ENCODE measurements at regions not wholly inside any gene's neighbourhood (a gene's known extent, or its start where the extent isn't known, plus 50 kb on each side); places are given as distances from the start of the nearest gene placed in this dataset.

DNA sequence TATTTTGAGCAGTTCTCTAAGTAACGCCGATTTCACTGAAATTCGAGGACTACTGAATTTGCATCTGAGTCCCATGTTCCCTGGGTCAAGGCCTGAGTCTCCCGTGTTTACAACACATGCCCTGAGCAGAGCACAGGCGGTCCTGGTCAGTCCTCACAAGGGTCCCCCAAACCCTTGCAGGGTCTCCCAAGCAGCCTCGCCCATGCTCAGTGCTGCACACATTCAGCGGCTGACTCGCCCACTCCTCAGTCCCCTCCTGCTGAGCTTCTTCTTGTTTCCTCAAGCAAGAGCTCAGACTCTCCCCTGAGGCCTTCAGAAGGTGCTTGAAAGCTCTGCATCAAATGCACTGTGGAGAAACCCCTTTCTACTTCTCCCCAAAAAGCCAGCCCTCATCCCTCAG, 114.6 kb downstream of the INHBB start:
- DNase-seq = no peak

DNA sequence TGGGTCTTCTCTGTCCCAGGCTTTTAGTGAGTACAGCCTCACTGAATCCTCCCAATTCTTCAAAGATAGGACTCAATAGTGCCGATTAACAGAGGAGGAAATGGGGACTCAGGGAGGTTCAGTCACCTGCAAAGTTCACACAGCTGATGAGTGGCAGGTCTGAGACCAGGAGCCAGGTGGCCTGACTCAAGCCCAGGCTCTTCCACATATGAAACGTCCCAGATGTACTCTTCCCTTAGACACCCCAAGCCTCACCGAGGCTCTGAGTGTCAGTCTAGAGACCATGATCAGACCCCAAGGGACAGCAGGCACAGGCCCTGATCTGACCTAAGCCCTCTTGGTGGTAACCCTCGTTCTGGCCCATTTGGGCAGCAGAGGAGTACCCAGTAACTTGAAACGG, 115.2 kb downstream of the INHBB start:
- DNase-seq = no peak

DNA sequence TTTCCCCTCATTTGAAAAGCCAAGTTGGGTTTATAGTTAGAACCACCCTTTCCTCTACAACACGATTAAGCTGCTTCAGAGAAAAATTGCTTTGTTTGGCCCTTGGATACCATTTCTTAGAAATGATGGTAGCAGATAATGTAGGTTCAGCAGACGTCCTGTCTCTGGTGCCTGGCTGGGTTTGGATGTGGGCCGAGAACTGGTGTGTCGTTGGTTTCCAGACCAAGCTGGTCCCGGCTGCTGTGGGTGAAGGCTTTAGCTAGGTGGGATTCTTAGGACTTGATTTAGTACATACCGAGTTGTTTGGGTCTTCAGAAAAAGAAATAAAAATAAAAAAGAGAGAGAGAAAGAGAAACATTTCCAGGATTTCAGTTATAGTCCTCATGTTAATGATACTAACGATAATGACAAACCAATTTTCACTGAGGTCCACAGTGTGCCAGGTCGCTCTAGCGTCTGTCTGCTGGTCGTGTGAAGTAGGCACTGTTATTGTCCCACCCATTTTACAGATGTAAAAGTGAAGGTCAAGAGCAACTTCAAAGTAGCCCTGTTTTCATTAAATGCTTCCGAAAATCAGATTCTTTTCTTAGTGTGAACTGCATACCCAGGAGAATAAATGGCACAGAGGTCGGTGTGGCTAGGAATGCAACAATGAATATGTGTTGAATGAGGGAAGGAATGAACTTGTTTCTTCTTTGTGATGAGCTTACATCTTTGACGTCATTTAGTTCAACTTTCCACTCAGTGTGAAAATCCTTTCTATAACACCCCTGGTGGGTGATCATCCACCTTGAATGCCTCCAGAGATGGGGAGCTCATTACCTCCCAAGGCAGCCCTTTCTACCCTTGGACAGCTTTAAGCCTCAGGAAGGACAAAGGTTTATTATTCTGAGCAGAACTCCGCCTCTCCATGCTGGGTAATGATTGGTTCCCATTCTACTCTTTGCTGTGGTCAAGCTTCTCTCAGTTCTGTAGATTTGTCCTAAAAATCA, 115.9 kb downstream of the INHBB start:
- no peak for DNase-seq

DNA sequence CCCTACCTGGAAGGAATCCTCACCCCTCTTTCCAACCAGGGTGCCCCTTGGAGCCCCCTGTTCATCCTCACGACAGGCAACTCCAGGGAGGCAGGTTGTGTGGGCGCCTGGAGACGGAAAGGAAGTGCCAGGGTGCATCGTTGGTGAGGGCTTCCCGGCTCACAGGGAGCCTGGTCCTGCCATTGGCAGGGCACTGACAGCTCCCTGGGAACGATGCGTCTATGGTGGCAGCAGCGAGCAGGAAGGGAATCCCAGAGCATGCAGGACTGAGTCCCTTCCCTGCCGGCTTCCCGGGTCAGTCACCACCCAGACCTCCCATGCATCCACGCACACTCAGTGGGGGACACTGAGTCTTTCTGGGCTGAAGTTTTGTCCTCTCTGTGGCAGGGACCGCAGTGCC, 117.6 kb downstream of the INHBB start:
- DNase-seq = no peak

DNA sequence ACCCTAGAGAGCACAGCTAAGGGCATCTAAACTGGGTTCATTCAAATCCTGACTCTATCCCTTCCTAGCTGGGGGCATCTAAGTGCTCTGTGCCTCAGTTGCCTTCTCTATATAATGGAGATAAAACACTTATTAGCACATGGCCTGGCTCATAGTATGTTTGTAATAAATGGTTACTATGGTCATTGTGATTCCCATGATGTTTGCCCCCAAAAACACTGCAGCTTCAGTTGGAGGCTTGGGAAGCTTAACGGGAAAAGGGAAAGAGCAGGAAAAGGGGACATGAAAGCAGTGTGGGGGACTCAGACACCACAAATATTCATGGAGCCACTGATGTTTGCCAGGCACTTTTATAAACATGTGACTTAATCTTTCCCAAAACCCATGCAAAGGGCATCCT, 118.1 kb downstream of the INHBB start:
- no peak for DNase-seq

DNA sequence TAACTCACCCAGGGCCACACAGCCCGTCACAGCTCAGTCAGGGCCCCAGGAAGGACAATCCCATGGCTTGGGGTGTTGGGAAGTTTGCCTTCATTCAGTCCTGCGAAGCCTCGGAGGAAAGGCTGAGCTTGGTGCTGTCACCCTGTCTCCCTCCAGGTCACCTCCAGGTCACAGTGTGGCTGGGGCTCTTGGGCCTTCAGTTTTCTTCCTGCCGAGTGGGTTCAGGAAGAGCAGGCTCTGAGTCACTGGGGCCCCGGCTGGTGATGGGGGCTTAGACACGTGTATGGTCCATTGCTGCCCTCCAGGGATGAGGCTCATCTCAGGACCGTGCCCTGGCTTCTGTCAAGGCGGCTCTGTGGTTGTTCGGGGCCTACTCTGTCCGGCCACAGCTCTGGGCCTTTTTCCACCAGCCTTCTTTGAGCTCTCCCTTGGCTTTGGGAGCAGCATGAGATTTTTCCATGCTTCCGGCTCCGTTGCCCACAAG, 118.6 kb downstream of the INHBB start:
- no peak for DNase-seq

DNA sequence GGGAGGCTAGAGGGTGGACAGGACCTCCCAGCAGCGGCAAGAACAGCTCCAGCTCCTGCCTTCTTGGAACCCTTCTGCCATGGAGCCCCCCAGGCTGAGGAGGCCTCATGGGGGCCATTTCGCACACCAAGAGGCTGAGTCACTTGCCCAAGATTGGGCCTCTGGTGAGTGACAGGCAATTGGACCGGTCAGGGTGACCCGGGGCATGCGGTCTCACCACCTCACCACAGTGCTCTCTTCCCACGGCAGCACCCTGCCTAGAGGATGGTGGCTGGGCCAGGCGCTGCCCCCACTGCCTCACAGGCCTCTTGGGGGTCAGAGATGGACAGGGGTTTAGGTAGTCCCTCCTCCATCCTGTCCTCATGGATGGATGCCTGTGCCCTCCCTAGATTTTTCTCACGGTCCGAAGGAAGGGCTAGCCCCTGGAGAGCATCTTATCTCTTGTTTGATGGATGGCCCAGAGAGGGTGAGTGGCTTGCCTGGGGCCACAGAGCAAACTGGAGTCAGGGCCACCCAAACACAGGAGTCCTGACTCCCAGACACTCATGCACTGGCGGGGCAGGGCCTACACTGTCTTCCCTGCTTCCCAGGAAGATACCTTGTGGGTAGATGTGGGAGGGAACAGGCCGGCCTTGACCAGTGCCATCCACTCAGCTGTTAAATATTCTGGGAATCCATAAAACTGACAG, 119.2 kb downstream of the INHBB start:
- no peak for DNase-seq

DNA sequence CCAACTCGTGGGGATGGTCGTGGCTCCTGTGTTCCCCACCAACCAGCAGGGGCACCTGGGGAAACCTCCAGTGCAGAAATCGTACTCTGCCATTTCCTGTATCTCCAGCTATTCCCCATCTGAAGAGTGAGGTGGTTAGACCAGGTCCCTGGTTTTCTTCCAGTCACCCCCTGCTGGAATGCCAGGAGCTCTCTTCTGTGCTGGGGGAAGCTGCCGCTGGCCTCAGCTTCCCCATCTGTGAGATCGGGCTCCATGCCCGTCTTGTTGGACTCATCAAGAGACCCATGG, 119.7 kb downstream of the INHBB start:
- DNase-seq = no peak

DNA sequence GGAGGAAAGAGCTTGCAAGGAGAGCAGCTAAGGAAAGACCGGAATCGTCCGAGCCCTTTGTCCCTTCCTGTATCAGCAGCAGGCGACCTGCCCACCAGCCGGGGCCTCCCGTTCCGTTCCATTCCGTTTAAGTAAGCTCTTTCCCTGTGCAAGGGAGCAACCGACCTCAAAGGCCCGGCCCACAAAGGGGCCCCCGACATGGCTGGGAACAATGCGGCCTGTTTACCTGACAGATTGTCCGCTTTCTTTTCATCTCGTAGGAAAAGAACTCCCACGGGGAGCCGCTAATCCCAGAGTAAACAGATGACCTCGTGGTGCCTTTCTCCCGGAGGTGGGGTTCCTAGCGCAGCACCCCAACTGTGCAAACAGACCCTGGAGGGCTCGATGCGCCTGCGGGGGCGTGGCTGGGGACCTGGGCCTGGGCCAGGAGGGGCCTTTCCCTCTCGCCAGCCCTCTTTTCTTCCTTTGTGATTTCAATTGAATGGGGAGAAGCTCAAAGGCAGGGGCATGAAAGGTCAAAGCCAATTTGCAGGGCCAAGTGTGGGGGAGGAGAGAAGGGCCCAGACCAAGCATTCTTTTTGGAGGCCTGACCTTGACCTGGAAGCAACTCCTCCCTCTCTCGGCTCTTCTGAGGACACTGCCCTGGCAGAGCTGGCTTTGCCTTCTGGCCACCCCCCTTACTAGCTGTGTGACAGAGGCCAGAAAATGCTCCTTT, 120.2 kb downstream of the INHBB start:
- no peak for DNase-seq

DNA sequence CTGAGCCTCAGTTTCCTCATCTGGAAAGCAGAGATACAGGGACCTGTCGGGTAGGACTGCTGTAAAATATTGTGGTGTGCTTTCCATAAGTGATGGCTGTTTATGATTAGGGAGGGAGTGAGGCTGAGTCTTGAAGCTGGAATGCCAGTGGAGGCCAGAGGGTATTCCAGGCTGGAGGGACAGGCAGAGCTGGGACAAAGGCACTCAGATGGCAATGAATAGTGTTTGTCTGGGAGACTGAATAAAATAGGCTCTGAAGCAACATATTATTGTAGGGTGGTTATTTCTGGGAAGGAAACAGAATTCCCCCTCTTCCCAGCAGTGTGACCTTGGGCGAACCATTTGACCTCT, 120.7 kb downstream of the INHBB start:
- DNase-seq = no peak

DNA sequence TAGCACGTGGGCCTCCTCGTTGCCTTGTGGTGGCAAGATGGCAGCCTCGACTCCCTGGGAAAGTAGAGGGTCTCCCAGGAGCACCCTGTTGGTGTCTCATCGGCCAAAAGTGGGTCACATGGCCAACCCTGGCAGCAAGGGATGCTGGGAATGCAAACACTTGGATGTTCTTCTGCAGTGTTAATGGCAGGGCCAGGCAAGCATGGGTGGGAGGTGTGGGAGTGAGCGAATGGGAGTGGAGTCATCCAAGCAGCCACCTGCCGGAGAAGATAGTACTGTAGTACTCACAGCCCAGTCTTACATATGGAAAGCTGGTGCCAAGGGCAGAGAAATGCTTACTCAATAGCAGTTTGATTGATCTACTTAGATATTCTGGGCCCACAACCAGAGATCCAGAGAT, 122.2 kb downstream of the INHBB start:
- no peak for DNase-seq

DNA sequence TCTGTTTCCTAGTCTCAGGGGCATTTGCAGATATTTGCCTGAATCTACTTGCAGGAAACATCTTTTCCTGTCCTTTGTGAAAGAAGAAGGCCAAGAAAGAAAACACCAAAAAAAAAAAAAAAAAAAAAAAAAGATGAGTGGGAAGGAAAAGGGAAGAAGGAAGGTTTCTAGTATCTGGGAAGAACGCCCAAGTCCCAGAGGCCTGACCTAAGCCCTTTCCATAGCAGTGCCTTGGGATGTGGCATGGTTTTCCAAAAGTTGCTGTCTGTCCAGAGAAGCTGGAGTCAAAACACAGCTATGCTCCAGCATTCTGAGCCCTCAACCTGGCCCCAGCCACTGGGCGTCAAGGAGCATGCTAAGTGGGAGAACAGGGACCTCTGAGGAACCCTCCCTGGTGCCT, 123.5 kb downstream of the INHBB start:
- no peak for DNase-seq

DNA sequence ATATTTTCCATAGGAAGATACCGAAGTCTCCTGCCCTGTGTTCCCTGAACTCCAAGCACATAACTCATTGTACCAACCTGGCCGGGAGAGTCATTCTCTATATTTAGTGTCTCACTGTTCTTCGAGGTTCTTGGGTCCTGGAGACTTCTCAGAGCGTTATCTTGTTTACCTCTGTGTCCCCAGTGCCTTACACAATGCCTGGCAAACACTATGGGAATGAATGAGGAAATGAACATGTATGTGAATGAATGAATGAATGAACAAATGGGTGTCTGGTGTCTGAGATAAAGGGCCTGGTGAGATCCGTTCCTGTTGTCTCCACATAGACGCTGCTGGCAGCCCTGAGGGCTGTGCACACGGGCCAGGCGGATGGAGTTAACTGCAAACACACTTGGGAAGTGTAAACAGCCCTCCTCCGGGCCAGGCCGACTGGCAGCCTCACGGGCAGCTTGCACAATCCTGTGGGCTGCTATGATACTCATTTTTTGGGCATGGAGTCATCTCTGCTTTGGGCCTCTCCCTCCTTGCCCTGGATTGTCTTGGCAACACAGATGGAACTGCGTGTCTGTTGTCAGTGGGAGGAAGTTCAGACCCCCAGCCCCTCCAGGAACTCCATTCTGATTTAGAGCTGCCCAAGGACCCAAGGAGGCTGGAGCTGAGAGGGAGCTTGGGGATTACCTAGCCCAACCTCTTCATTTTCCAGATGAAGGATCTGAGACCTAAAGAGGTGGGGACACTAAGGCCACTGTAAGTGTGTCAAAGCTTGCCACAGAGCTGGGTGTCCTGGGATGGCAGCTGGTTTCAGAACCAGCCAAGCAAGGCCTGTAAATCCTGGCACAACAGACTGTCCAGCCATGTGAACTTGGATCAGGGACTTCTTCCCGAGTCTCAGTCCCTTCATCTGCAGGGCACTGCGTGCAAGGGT, 124.4 kb downstream of the INHBB start:
- no peak for DNase-seq

DNA sequence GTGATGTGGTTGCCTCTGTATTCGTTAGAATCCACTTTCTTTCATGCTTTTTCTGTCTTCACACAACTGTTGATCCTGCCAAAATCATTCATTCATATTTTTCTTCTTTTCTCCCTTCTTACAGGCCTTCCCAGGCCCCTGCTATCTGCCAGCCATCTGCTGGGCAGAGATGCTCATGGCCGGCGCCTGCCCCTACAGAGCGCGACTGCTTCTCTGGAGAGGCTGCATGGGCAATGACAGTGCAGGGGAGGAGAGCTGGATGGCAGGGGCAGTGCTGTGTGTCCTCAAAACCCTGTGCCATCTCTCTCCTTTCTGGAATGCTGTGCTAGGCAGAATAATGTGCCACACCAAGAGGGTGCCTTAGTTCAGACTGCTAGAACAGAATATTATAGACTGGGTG, 125.2 kb downstream of the INHBB start:
- no peak for DNase-seq

DNA sequence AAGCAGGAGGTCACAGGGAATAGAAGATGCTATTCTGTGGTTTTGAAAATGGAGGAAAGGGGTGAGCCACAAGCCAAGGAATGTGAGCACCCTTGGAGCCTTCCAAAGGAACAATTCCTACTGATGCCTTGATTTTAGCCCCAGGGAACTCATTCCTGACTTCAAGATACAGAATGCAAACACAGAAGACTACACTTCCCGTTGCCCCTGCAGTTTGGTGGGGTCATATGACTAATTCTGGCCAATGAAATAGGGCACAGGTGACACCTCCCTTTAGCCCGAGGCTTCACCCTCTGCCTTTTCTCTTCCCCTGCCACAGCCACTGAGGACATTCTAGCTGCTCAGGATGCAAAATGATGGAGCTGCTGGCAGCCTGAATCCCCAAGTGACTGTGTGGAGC, 126.1 kb downstream of the INHBB start:
- DNase-seq = no peak

DNA sequence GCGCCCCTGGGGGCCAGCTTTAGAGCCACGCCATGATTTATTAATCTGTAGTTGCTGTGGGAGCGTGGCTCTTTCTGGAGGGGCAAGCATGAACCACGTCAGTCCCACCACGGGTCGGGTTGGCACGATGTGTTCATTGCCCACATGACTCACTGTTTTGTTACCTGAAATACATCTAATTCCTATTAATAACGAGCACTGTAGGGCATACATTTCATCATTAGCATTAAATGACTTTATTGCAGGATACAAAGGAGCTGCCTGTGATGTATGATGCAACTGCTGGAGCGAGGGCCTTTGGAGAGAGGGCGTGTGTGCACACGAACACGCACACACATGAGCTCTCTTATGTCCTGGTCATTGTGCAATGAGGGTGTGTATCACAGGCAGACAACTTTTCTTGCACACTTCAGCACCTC, 127.0 kb downstream of the INHBB start:
- no peak for DNase-seq

DNA sequence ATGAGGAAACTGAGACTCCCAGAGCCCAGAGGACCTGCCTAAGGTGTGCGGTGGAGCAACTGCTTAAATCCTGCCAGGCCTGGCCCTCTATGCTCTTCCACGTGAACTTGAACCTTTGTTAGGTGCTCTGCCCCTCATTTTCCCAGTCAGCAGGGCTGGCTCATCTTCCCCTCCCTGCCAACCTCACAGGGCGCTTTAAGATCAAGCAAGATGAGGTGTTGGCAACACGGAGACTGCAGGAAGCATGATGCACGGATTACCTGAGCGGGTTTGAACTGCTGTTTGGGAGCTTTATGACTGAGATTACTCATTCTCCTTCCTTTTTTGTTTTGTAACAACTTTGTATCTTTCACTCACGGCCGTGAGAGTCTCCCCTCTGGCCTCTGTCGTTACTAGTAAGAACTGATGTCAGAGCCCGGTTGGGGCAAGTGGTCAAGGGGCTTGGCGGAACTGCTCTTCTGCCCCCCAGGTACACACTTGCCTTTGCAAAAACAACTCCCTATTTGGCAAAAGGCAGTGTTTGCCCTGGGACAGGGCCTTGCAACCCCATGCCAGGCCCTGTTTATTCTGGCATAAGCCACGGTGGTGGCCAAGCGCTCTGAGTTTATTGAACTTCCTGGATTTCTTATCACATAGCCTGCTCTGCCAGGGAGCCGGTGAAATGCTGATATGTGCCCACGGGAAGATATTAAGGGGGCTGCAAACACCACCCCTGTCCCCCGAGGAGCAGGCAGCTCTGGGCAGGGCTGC, 127.8 kb downstream of the INHBB start:
- DNase-seq = no peak

DNA sequence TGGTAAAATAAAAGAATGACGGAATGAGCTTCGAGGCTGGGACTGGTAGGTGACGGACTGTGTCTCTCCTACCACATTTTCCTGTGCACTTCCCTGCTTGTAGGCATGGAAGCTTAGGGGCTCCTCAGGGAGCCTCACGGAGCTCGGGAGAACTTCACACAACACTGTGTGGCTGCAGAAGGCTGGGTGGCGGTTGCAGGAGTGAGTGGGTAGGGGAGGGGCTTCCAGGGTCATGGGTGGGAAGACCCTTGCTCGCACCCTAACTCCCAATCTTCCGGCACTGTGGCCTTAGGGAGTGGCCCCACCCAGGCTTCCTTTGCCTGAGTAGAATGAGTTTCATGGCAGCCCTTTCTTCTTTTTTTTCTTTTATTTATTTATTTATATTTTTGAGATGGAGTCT, 128.6 kb downstream of the INHBB start:
- DNase-seq = no peak

DNA sequence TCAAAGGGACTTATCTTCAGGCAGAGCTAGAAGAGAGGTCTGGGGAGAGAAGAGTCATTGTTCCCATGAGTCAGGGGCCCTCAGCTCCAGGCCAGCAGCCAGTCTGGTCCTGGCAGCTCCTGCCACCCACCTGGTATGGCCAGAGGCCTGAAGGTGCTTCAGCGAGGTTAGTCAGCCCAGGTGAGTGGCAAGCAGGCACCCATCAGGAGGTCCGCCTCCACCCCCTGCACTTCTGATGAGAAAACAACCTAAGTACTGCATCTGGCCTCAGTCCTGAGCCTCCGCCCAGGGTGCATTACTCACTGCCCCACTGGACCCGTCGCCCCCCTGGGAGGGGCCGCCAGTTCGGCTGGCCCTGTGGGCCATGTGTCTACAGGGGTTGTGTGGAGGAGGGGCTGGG, 130.2 kb downstream of the INHBB start:
- DNase-seq = no peak

DNA sequence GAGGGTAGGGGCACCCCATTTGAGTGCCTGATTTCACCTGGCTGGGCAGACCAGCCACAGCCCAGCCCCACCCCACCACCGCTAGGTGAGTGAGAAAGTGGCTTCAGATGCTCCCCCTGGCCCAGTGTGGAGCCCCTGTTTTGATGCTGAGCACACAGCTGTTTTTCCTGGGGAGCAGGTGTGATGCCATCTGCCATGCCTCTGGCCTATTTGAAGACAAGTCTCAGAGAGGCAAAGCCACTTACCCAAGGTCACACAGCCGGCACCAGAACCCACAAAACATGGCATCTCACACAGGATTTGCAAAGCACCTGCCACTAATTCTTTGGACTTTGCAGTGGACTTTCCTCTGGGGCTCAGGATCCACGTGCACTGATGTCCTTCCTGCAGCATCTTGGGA, 131.3 kb downstream of the INHBB start:
- no peak for DNase-seq

DNA sequence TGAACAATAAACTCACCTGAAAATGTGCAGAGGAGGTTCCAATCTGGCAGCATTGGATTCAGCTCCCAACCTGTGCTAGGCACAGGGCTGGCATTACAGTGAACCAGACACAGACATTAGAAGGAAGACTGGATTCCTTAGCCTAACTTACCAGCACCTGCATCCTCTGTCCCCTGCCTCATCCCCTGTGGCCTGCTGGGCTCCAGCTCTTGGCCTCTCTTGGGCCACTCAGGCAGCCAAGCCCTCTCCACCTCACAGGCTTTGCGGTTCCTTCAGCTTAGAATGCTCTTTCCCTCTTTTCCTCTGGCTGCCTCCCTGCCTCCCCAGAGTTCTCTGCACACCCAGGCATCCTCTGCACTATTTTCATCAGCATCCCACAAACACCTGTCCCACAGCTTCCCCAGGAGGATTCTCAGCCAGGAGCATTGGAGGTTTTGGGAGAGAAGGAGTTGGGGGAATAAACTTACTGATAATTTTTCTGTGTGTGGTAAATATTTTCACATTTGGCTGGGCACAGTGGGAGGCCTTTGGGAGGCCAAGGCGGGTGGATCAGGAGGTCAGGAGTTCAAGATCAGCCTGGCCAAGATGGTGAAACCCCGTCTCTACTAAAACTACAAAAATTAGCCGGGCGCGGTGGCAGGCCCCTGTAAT, 132.0 kb downstream of the INHBB start:
- no peak for DNase-seq

All from occipital lobe (tissue), 1 donor.